ENCODE measurements at regions not wholly inside any gene's neighbourhood (a gene's known extent, or its start where the extent isn't known, plus 50 kb on each side); places are given as distances from the start of the nearest gene placed in this dataset.

GRCh38 chr4:17090063-17090462 is 191.6 kb upstream of the LDB2 start:
- TF ChIP-seq SUZ12 (IDR thresholded peaks at IDR 0.05; ENCODE audit: extremely low read depth, insufficient read depth, insufficient read length) (no peak), YY1 (IDR thresholded peaks at IDR 0.05; ENCODE audit: insufficient read depth, insufficient read length) (no peak)
